ENCODE measurements at regions not wholly inside any gene's neighbourhood (a gene's known extent, or its start where the extent isn't known, plus 50 kb on each side); places are given as distances from the start of the nearest gene placed in this dataset.

- no peak for DNase-seq (ENCODE audit: low read depth)
- no peak for TF ChIP-seq CTCF (IDR thresholded peaks at IDR 0.05; ENCODE audit: low read length, missing control alignments)
- H3K4me3 ChIP-seq (replicated peaks; ENCODE audit: low read depth, low read length) = no peak overlapping the region
Measured at GRCh38 chr16:8023326-8023725, 567.0 kb downstream of the TMEM114 start.

- no peak for DNase-seq (ENCODE audit: low read depth)
- H3K4me3 ChIP-seq (replicated peaks; ENCODE audit: low read depth, low read length) = no peak overlapping the region
- no peak for TF ChIP-seq CTCF (IDR thresholded peaks at IDR 0.05; ENCODE audit: low read length, missing control alignments)
Measured at GRCh38 chr16:8005096-8005860, 585.0 kb downstream of the TMEM114 start.

- TF ChIP-seq CTCF (IDR thresholded peaks at IDR 0.05; ENCODE audit: low read length, missing control alignments) = no peak
- H3K4me3 ChIP-seq (replicated peaks; ENCODE audit: low read depth, low read length) = no peak overlapping the region
- no peak for DNase-seq (ENCODE audit: low read depth)
Measured at GRCh38 chr16:7998789-7999453, 591.4 kb downstream of the TMEM114 start.

GRCh38 chr16:7997966-7998365 lies 592.3 kb downstream of the TMEM114 start:
- H3K4me3 ChIP-seq (replicated peaks; ENCODE audit: low read depth, low read length) = no peak overlapping the region
- no peak for DNase-seq (ENCODE audit: low read depth)
- TF ChIP-seq CTCF (IDR thresholded peaks at IDR 0.05; ENCODE audit: low read length, missing control alignments) = no peak

- H3K4me3 ChIP-seq (replicated peaks; ENCODE audit: low read depth, low read length) = no peak overlapping the region
- TF ChIP-seq CTCF (IDR thresholded peaks at IDR 0.05; ENCODE audit: low read length, missing control alignments) = no peak
- DNase-seq (ENCODE audit: low read depth) = no peak
Measured at GRCh38 chr16:7992616-7993015, 597.7 kb downstream of the TMEM114 start.

- H3K4me3 ChIP-seq (replicated peaks; ENCODE audit: low read depth, low read length) = no peak overlapping the region
- DNase-seq (ENCODE audit: low read depth) = no peak
- TF ChIP-seq CTCF (IDR thresholded peaks at IDR 0.05; ENCODE audit: low read length, missing control alignments) = no peak
Measured at GRCh38 chr16:7990626-7991260, 599.6 kb downstream of the TMEM114 start.

Measured in fibroblast of pulmonary artery (primary cell).